ENCODE measurements at regions not wholly inside any gene's neighbourhood (a gene's known extent, or its start where the extent isn't known, plus 50 kb on each side); places are given as distances from the start of the nearest gene placed in this dataset.

DNA sequence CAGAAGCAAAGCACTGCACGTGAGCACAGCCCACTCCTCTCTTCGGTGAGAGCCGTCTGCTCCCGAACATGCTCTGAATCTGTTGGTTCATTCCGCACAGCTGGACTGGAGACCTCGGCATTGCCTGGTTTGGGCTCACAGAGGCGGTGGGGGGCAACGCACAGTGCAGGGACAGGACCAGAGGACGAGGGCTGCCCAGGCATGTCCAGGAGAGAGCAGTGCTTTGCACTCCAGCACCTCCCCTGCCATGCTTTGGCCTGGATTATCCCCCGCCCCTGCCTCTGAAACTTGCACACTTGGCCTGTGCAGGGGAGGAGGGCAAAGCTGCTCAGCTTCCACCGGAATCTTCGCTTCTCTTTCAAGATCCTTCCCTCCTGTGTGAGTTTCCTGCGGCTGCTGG lies 536.5 kb downstream of the BRD1 start:
- WGBS (ENCODE audit: low lambda C conversion rate) = 49% methylated on average over 8 of the region's 13 CpGs
- no peak for FAIRE-seq
- intact Hi-C loops (cut with micrococcal nuclease; ENCODE audit: unreplicated experiment) (no loop called here), in situ Hi-C loops (cut with HindIII; ENCODE audit: extremely low pct_ligation_motif_present, low pct_unique_long_range_greater_than_20kb) (no loop called here)
- TF ChIP-seq JUN (CRISPR knock-in tag; IDR thresholded peaks at IDR 0.05) (no peak), KLF6 (CRISPR knock-in tag; IDR thresholded peaks at IDR 0.05) (no peak), TAF15 (IDR thresholded peaks at IDR 0.05; ENCODE audit: low read depth, low read length, poor library complexity, severe bottlenecking) (no peak), SIN3A (IDR thresholded peaks at IDR 0.05; ENCODE audit: borderline replicate concordance, low read depth, low read length) (no peak), ATAD3A (CRISPR knock-in tag; IDR thresholded peaks at IDR 0.05) (no peak), KLF16 (CRISPR knock-in tag; IDR thresholded peaks at IDR 0.05) (no peak), SRSF9 (IDR thresholded peaks at IDR 0.05; ENCODE audit: borderline replicate concordance, insufficient read depth, low read depth, low read length, poor library complexity, severe bottlenecking) (no peak), HOXA5 (CRISPR knock-in tag; IDR thresholded peaks at IDR 0.05) (no peak), ZNF34 (CRISPR knock-in tag; IDR thresholded peaks at IDR 0.05; ENCODE audit: borderline replicate concordance) (no peak), GMEB2 (CRISPR knock-in tag; IDR thresholded peaks at IDR 0.05; ENCODE audit: low read depth) (no peak), NFE2 (CRISPR knock-in tag; IDR thresholded peaks at IDR 0.05) (no peak), MIXL1 (CRISPR knock-in tag; IDR thresholded peaks at IDR 0.05) (no peak), ZMAT5 (CRISPR knock-in tag; IDR thresholded peaks at IDR 0.05; ENCODE audit: borderline replicate concordance, low read depth) (no peak), ERF (CRISPR knock-in tag; IDR thresholded peaks at IDR 0.05) (no peak)
- TF ChIP-seq, protein P1, sequence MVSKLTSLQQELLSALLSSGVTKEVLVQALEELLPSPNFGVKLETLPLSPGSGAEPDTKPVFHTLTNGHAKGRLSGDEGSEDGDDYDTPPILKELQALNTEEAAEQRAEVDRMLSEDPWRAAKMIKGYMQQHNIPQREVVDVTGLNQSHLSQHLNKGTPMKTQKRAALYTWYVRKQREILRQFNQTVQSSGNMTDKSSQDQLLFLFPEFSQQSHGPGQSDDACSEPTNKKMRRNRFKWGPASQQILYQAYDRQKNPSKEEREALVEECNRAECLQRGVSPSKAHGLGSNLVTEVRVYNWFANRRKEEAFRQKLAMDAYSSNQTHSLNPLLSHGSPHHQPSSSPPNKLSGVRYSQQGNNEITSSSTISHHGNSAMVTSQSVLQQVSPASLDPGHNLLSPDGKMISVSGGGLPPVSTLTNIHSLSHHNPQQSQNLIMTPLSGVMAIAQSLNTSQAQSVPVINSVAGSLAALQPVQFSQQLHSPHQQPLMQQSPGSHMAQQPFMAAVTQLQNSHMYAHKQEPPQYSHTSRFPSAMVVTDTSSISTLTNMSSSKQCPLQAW (CRISPR knock-in tag; IDR thresholded peaks at IDR 0.05) = no peak
- TF ChIP-seq, protein P2, sequence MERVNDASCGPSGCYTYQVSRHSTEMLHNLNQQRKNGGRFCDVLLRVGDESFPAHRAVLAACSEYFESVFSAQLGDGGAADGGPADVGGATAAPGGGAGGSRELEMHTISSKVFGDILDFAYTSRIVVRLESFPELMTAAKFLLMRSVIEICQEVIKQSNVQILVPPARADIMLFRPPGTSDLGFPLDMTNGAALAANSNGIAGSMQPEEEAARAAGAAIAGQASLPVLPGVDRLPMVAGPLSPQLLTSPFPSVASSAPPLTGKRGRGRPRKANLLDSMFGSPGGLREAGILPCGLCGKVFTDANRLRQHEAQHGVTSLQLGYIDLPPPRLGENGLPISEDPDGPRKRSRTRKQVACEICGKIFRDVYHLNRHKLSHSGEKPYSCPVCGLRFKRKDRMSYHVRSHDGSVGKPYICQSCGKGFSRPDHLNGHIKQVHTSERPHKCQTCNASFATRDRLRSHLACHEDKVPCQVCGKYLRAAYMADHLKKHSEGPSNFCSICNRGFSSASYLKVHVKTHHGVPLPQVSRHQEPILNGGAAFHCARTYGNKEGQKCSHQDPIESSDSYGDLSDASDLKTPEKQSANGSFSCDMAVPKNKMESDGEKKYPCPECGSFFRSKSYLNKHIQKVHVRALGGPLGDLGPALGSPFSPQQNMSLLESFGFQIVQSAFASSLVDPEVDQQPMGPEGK (CRISPR knock-in tag; IDR thresholded peaks at IDR 0.05) = no peak
- DNase-seq (ENCODE audit: low spot score) = no peak
- BruUV-seq (replicated peaks) = no TSS peak
- ATAC-seq = no peak
- Histone ChIP-seq H4K20me1 (ENCODE audit: insufficient read depth, low read length) (no peaks in the 10 kb centered on the region), H3K27ac (ENCODE audit: extremely low read length, insufficient read depth, low read length) (no peak overlapping the region), H3K79me2 (ENCODE audit: insufficient read depth, low read length) (no peaks in the 10 kb centered on the region), H3K9ac (ENCODE audit: insufficient read depth, low read depth, low read length) (no peak overlapping the region), H2AFZ (ENCODE audit: low read length) (no peak overlapping the region), H3K4me1 (ENCODE audit: insufficient read depth, low read length) (no peaks in the 10 kb centered on the region), H3K9me3 (ENCODE audit: low read length) (no peaks in the 10 kb centered on the region), H3K36me3 (replicated peaks in 1 of 2; ENCODE audit: control insufficient read depth in 1 of 2, insufficient read depth in 2 of 2, low read length in 2 of 2) (no peaks in the 10 kb centered on the region), H3K4me3 (replicated peaks in 1 of 3; ENCODE audit: insufficient read depth in 1 of 3, low read depth in 2 of 3, low read length in 3 of 3) (no peak overlapping the region), H3K4me2 (ENCODE audit: low read depth, low read length) (no peak overlapping the region), H3K27me3 (ENCODE audit: control insufficient read depth in 1 of 2, insufficient read depth in 2 of 2, low read length in 2 of 2) (peaks cover 15 to 48% of the 10 kb centered on the region in 2 experiments; a peak in 4 of 5 replicates)
- ChIA-PET CTCF (ENCODE audit: low intra/inter-chr PET ratio, low total read pairs) (no interaction called here), POLR2A (no interaction called here)

Measured in HepG2 (cell line).